Fibroblast of skin of back (primary cell): ENCODE measurements at regions not wholly inside any gene's neighbourhood (a gene's known extent, or its start where the extent isn't known, plus 50 kb on each side); places are given as distances from the start of the nearest gene placed in this dataset.

Experiments
- DNase-seq: peaks from one replicate; pipeline ENCODE4 v3.0.0-alpha.2; 2013

GRCh38 chr3:110708156-110708555, 363.5 kb upstream of the NECTIN3 start:
- DNase-seq, result no peak

GRCh38 chr3:110710156-110710555, 361.5 kb upstream of the NECTIN3 start:
- no peak for DNase-seq

- DNase-seq, result no peak
Measured at GRCh38 chr3:110710603-110711002, 361.0 kb upstream of the NECTIN3 start.

- no peak for DNase-seq
Measured at GRCh38 chr3:110711130-110711832, 360.3 kb upstream of the NECTIN3 start.

GRCh38 chr3:110711851-110712516, 359.6 kb upstream of the NECTIN3 start:
- peak; percentile 29 for DNase-seq

GRCh38 chr3:110727056-110727455, 344.6 kb upstream of the NECTIN3 start:
- DNase-seq, result no peak

GRCh38 chr3:110731148-110731547, 340.5 kb upstream of the NECTIN3 start:
- DNase-seq, result no peak

GRCh38 chr3:110732420-110732819, 339.2 kb upstream of the NECTIN3 start:
- DNase-seq, result no peak

GRCh38 chr3:110733045-110733444, 338.6 kb upstream of the NECTIN3 start:
- no peak for DNase-seq

GRCh38 chr3:110734524-110734923, 337.1 kb upstream of the NECTIN3 start:
- no peak for DNase-seq

- DNase-seq, result no peak
Measured at GRCh38 chr3:110736332-110736731, 335.3 kb upstream of the NECTIN3 start.

- DNase-seq, result peak; percentile 16
Measured at GRCh38 chr3:110738531-110738930, 333.1 kb upstream of the NECTIN3 start.

- DNase-seq, result no peak
Measured at GRCh38 chr3:110741891-110742290, 329.7 kb upstream of the NECTIN3 start.

GRCh38 chr3:110743202-110743601, 328.4 kb upstream of the NECTIN3 start:
- no peak for DNase-seq

GRCh38 chr3:110743984-110744383, 327.6 kb upstream of the NECTIN3 start:
- DNase-seq, result no peak

- DNase-seq, result no peak
Measured at GRCh38 chr3:110744723-110745122, 326.9 kb upstream of the NECTIN3 start.

GRCh38 chr3:110749006-110749405, 322.6 kb upstream of the NECTIN3 start:
- no peak for DNase-seq

GRCh38 chr3:110750201-110750600, 321.4 kb upstream of the NECTIN3 start:
- DNase-seq, result no peak

GRCh38 chr3:110752307-110752706, 319.3 kb upstream of the NECTIN3 start:
- DNase-seq, result no peak

- no peak for DNase-seq
Measured at GRCh38 chr3:110753516-110753915, 318.1 kb upstream of the NECTIN3 start.

- no peak for DNase-seq
Measured at GRCh38 chr3:110754212-110754916, 317.3 kb upstream of the NECTIN3 start.

GRCh38 chr3:110755345-110755744, 316.3 kb upstream of the NECTIN3 start:
- DNase-seq, result no peak

GRCh38 chr3:110756705-110757104, 314.9 kb upstream of the NECTIN3 start:
- no peak for DNase-seq

- no peak for DNase-seq
Measured at GRCh38 chr3:110758208-110758607, 313.4 kb upstream of the NECTIN3 start.
